ENCODE measurements at regions not wholly inside any gene's neighbourhood (a gene's known extent, or its start where the extent isn't known, plus 50 kb on each side); places are given as distances from the start of the nearest gene placed in this dataset.

DNA sequence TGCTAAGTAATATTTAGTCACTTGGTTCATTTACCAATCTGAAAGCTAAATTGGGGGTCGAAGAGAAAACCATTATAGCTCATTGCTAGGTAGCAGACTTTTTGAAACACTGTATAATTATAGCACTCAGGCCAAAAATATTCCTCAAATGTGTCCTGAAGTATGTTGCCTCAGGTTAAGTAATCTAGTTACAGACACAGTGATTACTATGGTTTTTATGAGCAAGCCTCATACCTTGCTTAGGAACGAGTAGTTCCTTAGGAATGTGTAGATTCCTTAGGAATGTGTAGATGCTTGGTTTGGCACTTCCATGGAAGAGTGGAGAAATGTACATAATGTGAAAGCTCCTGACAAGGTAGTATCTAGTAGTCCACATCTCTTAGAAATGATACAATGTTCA lies 387.5 kb downstream of the LMO7 start:
- TF ChIP-seq EZH2 (IDR thresholded peaks at IDR 0.05; ENCODE audit: insufficient read depth, poor library complexity, severe bottlenecking) (no peak), EZH2phosphoT487 (IDR thresholded peaks at IDR 0.05; ENCODE audit: insufficient read depth, low read depth) (no peak)
